HEK293T (cell line): ENCODE measurements at regions not wholly inside any gene's neighbourhood (a gene's known extent, or its start where the extent isn't known, plus 50 kb on each side); places are given as distances from the start of the nearest gene placed in this dataset.

Experiments
- ARNT ChIP-seq: fragments of 450-650 bp; IDR thresholded peaks from 2 replicates; pipeline ENCODE4 v1.6.1; 2017; ENCODE audit warnings: mild to moderate bottlenecking
- BHLHE40 ChIP-seq: fragments of 450-650 bp; IDR thresholded peaks from 2 replicates; pipeline ENCODE4 v1.6.1; 2016; ENCODE audit warnings: mild to moderate bottlenecking, moderate library complexity, borderline replicate concordance
- CTBP1 ChIP-seq: fragments of 450-650 bp; IDR thresholded peaks from 2 replicates; pipeline ENCODE4 v1.6.1; 2016; ENCODE audit warnings: borderline replicate concordance
- FOXA1 ChIP-seq: fragments of 450-650 bp; IDR thresholded peaks from 2 replicates; pipeline ENCODE4 v1.6.1; 2016; ENCODE audit warnings: mild to moderate bottlenecking
- FOXK2 ChIP-seq: fragments of 450-650 bp; IDR thresholded peaks from 2 replicates; pipeline ENCODE4 v1.6.1; 2016; ENCODE audit warnings: mild to moderate bottlenecking
- FOXM1 ChIP-seq: fragments of 450-650 bp; IDR thresholded peaks from 2 replicates; pipeline ENCODE4 v1.6.1; 2017; ENCODE audit warnings: mild to moderate bottlenecking, borderline replicate concordance
- HDGF ChIP-seq: fragments of 450-650 bp; IDR thresholded peaks from 2 replicates; pipeline ENCODE4 v1.6.1; 2017; ENCODE audit warnings: antibody characterized with exemption, borderline replicate concordance
- L3MBTL2 ChIP-seq: fragments of 450-650 bp; conservative IDR thresholded peaks from 2 replicates; pipeline ENCODE4 v1.6.1; 2016; ENCODE audit warnings: mild to moderate bottlenecking
- SP1 ChIP-seq: fragments of 450-650 bp; IDR thresholded peaks from 2 replicates; pipeline ENCODE4 v1.6.1; 2017
- TARDBP ChIP-seq: fragments of 450-650 bp; IDR thresholded peaks from 2 replicates; pipeline ENCODE4 v1.6.1; 2016
- ZNF384 ChIP-seq: fragments of 450-650 bp; IDR thresholded peaks from 2 replicates; pipeline ENCODE4 v1.6.1; 2016

- TF ChIP-seq ARNT (no peak), FOXA1 (no peak), FOXK2 (no peak), SP1 (no peak), FOXM1 (no peak), BHLHE40 (no peak), TARDBP (no peak), CTBP1 (no peak), HDGF (no peak), L3MBTL2 (no peak), ZNF384 (no peak)
Measured at GRCh38 chr2:185417688-185418087, 320.9 kb upstream of the FSIP2 start.
